Stimulated activated CD8-positive, alpha-beta memory T cell treated with anti-CD3 and anti-CD28 coated beads, Interleukin-15, amount 100 ng/mL, for 1 hour (primary cell): ENCODE measurements at regions not wholly inside any gene's neighbourhood (a gene's known extent, or its start where the extent isn't known, plus 50 kb on each side); places are given as distances from the start of the nearest gene placed in this dataset.
"Not testable (repeated sequence)": the region's sequence is repeated elsewhere in the genome, so short reads cannot be mapped to it uniquely, and the experiment has no call there.

Source experiments
- DNase-seq: peaks from one replicate; pipeline ENCODE4 v3.0.0-alpha.2; 2020; ENCODE audit warnings: low read depth

GRCh38 chr10:21406595-21407193, 118.8 kb downstream of the SKIDA1 start:
- DNase-seq = no peak

DNA sequence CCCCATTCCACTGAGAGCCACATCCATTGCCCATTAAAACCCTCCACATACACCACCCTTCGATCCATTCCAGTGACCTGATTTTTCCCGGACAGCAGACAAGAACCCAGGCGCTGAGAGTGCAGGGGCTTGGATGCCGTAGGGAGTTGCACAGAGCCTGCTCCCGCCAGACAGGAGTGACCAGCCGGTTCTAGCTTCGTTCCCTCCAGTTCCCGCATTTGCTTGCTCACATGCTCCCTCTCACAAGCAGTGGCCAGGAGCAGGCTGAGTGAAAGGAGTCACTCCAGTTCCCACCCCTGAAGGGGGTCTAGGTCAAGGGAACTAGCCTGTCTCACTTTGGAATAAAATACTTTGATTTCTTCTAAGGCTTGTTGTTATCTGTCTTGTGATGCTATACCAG, 119.5 kb downstream of the SKIDA1 start:
- no peak for DNase-seq

GRCh38 chr10:21403256-21404015, 122.0 kb downstream of the SKIDA1 start:
- no peak for DNase-seq

- no peak for DNase-seq
Observed at GRCh38 chr10:21402606-21403083, 122.8 kb downstream of the SKIDA1 start.

DNA sequence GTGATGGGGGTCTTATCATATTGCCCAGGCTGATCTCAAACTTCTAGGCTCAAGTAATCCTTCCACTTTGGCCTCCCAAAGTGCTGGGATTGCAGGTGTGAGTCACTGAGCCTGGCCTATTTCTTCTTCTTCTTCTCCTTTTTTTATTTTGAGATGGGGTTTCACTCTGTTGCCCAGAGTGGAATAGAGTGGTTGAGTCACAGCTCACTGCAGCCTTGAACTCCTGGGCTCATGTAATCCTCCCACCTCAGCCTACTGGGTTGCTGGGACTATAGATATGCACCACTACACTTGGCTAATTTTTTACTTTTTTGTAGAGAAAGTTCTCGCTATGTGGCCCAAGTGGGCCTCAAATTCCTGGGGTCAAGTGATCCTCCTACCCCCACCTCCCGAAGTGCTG, 124.3 kb downstream of the SKIDA1 start:
- DNase-seq = no peak

GRCh38 chr10:21399392-21400035, 126.0 kb downstream of the SKIDA1 start:
- no peak for DNase-seq

- DNase-seq = no peak
Observed at GRCh38 chr10:21398563-21399231, 126.8 kb downstream of the SKIDA1 start.

GRCh38 chr10:21396889-21397288, 128.6 kb downstream of the SKIDA1 start:
- no peak for DNase-seq

GRCh38 chr10:21393931-21394330, 131.6 kb downstream of the SKIDA1 start:
- DNase-seq = no peak

- no peak for DNase-seq
Observed at GRCh38 chr10:21388589-21388988, 136.9 kb downstream of the SKIDA1 start.

GRCh38 chr10:21387868-21388267, 137.6 kb downstream of the SKIDA1 start:
- DNase-seq = no peak

GRCh38 chr10:21385996-21386585, 139.4 kb downstream of the SKIDA1 start:
- DNase-seq = no peak

GRCh38 chr10:21385536-21385935, 139.9 kb downstream of the SKIDA1 start:
- DNase-seq = no peak

GRCh38 chr10:21379143-21379542, 146.3 kb downstream of the SKIDA1 start:
- DNase-seq = no peak

DNA sequence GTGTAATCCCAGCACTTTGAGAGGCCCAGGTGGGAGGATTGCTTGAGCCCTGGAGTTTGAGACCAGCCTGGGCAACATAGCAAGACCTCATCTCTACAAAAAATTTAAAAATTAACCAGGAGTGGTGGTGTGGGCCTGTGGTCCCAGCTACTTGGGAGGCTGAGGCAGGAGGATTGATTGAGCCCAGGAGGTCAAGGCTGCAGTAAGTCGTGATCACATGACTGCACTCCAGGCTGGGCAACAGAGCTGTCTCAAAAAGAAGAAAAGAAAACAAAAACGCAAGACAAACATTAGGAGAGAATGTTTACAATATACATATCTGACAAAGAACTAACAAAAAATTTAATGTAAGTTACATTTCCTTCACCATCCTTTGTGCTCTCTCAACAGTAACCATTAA, 150.2 kb downstream of the SKIDA1 start:
- DNase-seq = not testable (repeated sequence)

DNA sequence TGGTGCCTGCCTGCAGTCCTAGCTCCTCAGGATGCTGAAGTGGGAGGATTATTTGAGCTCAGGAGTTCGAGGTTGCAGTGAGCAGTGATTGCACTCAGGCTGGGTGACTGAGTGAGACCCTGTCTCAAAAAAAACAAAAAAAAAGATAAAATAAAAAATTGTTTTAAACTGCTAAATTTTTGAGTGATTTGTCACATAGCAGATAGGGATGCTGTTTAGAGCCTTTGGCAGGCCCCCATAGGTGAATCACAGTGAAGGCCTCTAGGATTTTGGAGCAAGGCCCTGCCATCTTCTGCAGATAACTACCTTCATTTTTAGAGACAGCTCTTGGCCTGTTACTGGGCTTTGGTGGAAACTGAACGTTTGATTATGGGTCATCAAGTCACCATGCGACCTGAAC, 151.6 kb downstream of the SKIDA1 start:
- DNase-seq = not testable (repeated sequence)

DNA sequence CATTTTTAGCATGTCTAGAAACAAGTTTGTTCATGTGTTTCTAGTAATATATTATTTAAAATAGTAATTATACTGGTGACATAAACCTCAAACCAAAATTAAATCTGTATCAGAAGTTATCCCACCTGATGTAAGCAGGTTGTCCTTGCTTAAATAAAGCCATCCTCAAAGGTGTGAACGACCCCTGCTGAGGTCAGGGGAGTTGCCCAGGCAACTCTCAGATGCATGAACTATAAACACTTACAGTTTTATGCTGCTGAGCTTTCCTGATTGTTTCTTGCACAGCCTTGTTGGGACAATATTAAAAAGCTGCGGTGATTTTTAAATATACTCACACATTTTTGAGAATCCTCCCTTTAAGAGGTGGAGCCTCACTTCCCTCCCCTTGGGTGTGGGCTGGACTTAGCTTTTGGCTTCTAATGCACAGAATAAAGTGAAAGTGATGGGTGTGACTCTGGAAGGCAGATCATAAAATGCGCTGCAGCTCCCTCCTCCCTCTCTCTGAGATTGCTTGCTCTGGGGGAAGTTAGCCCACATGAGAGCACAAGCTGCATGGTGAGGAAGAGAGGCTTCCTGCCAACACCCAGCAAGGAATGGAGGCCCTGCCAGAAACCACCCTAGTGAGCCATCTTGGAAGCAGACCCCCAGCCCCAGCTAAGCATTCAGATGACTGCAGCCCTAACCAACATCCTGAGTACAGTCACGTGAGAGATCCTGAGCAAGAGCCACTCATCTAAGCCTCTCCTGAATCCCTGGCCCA, 152.7 kb downstream of the SKIDA1 start:
- DNase-seq = no peak

GRCh38 chr10:21369697-21370096, 155.8 kb downstream of the SKIDA1 start:
- no peak for DNase-seq

DNA sequence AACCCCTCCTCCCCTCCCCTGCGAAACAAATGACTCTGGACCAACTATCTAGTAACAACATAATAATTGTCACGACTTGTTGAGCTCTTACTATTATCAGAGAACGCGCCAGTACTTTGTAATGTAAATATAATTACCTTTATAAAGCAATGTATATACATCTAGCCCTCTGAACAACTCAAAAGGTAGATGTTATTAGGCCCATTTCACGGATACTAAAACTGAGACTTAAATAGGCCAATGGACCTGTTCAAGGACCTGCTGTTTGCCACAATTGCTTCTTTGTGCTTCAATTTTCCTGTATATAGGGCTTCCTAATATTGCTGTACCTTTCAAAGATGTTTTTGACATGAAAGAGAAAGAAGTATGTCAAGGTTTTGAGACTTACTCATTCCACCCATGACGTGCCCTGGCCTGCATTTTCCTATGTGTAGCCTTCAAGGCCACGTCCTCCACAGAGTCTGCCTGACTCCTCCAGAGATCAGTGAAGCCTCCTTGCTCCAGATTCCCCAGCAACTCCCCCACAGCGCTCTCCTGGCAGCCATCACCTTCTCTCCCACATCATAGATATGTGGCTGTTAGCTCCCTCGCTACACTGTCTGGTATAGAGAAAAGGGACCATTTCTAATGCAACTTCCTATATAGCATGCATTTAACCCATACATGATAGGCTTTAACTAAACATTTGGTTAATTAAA, 156.6 kb downstream of the SKIDA1 start:
- no peak for DNase-seq

GRCh38 chr10:21368022-21368582, 157.4 kb downstream of the SKIDA1 start:
- no peak for DNase-seq
